ENCODE measurements at regions not wholly inside any gene's neighbourhood (a gene's known extent, or its start where the extent isn't known, plus 50 kb on each side); places are given as distances from the start of the nearest gene placed in this dataset.

GRCh38 chr3:77943598-77943997 lies 903.7 kb downstream of the ROBO2 start:
- intact Hi-C loops (cut with DNase I), result no loop called here
- DNase-seq, result no peak

- intact Hi-C loops (cut with DNase I), result no loop called here
- DNase-seq, result no peak
Measured at GRCh38 chr3:77945320-77945719, 905.4 kb downstream of the ROBO2 start.

- DNase-seq, result no peak
- intact Hi-C loops (cut with DNase I), result no loop called here
Measured at GRCh38 chr3:77947671-77948070, 907.8 kb downstream of the ROBO2 start.

GRCh38 chr3:77967621-77968020 lies 927.7 kb downstream of the ROBO2 start:
- DNase-seq, result no peak

GRCh38 chr3:77976079-77976478 lies 936.2 kb downstream of the ROBO2 start:
- intact Hi-C loops (cut with DNase I), result no loop called here
- DNase-seq, result no peak

More at GRCh38 chr3:77967621-77968020, 927.7 kb downstream of the ROBO2 start:
- intact Hi-C loops (cut with DNase I), result no loop called here

GRCh38 chr3:78003090-78003489 lies 963.2 kb downstream of the ROBO2 start:
- intact Hi-C loops (cut with DNase I), result no loop called here
- DNase-seq, result peak in 1 of 10 donors; percentile 65

GRCh38 chr3:78004571-78004970 lies 964.7 kb downstream of the ROBO2 start:
- no peak for DNase-seq

GRCh38 chr3:78013653-78014052 lies 973.8 kb downstream of the ROBO2 start:
- no peak for DNase-seq
- intact Hi-C loops (cut with DNase I), result no loop called here

More at GRCh38 chr3:78004571-78004970, 964.7 kb downstream of the ROBO2 start:
- intact Hi-C loops (cut with DNase I), result no loop called here

GRCh38 chr3:78015856-78016255 lies 976.0 kb downstream of the ROBO2 start:
- no peak for DNase-seq

GRCh38 chr3:78021710-78022109 lies 981.8 kb downstream of the ROBO2 start:
- no peak for DNase-seq
- intact Hi-C loops (cut with DNase I), result no loop called here

More at GRCh38 chr3:78015856-78016255, 976.0 kb downstream of the ROBO2 start:
- intact Hi-C loops (cut with DNase I), result no loop called here

- intact Hi-C loops (cut with DNase I), result no loop called here
- DNase-seq, result no peak
Measured at GRCh38 chr3:78022232-78022631, 982.3 kb downstream of the ROBO2 start.

- intact Hi-C loops (cut with DNase I), result no loop called here
- DNase-seq, result no peak
Measured at GRCh38 chr3:78023257-78023656, 983.4 kb downstream of the ROBO2 start.

GRCh38 chr3:78025916-78026315 lies 986.0 kb downstream of the ROBO2 start:
- intact Hi-C loops (cut with DNase I), result no loop called here
- DNase-seq, result no peak

- intact Hi-C loops (cut with DNase I), result no loop called here
- DNase-seq, result no peak
Measured at GRCh38 chr3:78026318-78026828, 986.5 kb downstream of the ROBO2 start.

GRCh38 chr3:78029775-78030174 lies 989.9 kb downstream of the ROBO2 start:
- peak in 2 of 10 donors; percentile 8 to 74 for DNase-seq
- intact Hi-C loops (cut with DNase I), result no loop called here

GRCh38 chr3:78035131-78035641 lies 995.3 kb downstream of the ROBO2 start:
- no peak for DNase-seq
- intact Hi-C loops (cut with DNase I), result no loop called here

- DNase-seq, result no peak
- intact Hi-C loops (cut with DNase I), result no loop called here
Measured at GRCh38 chr3:78041486-78041885, 1001.6 kb downstream of the ROBO2 start.

- DNase-seq, result no peak
- intact Hi-C loops (cut with DNase I), result no loop called here
Measured at GRCh38 chr3:78046566-78046965, 1006.7 kb downstream of the ROBO2 start.

- no peak for DNase-seq
- intact Hi-C loops (cut with DNase I), result no loop called here
Measured at GRCh38 chr3:78048698-78049097, 1008.8 kb downstream of the ROBO2 start.

GRCh38 chr3:78049521-78049920 lies 1009.6 kb downstream of the ROBO2 start:
- intact Hi-C loops (cut with DNase I), result no loop called here
- no peak for DNase-seq

- intact Hi-C loops (cut with DNase I), result no loop called here
Measured at GRCh38 chr3:78050276-78051065, 1010.6 kb downstream of the ROBO2 start.

GRCh38 chr3:78052746-78053145 lies 1012.8 kb downstream of the ROBO2 start:
- no peak for DNase-seq
- intact Hi-C loops (cut with DNase I), result no loop called here

More at GRCh38 chr3:78050276-78051065, 1010.6 kb downstream of the ROBO2 start:
- no peak for DNase-seq

All from posterior cingulate gyrus (tissue), 11 donors.